ENCODE measurements at regions not wholly inside any gene's neighbourhood (a gene's known extent, or its start where the extent isn't known, plus 50 kb on each side); places are given as distances from the start of the nearest gene placed in this dataset.
A peak's percentile ranks its signal among the peaks of the same experiment; 100 is the strongest.

GRCh38 chr7:101746314-101746713 is 71.1 kb upstream of the CUX1 start:
- peaks cover 10 to 15% (median 12%) of the 10 kb centered on the region in 4 donors for H3K4me1 ChIP-seq
- H3K4me3 ChIP-seq, result no peak overlapping the region
- H3K27me3 ChIP-seq, result no peaks in the 10 kb centered on the region
- no peak for ATAC-seq (ENCODE audit: low FRiP score in 2 of 2)
- no peak overlapping the region for H3K27ac ChIP-seq
- 80 to 89% methylated on average over 5 of the region's 5 CpGs for WGBS, 2 donors
- H3K9me3 ChIP-seq, result no peaks in the 10 kb centered on the region
- TF ChIP-seq POLR2AphosphoS5 (IDR thresholded peaks at IDR 0.05), result no peak
- TF ChIP-seq POLR2A (IDR thresholded peaks at IDR 0.05), result no peak
- TF ChIP-seq EP300 (IDR thresholded peaks at IDR 0.05), result no peak
- no peak for TF ChIP-seq CTCF (IDR thresholded peaks at IDR 0.05)
- no peak for DNase-seq
- H3K36me3 ChIP-seq, result no peaks in the 10 kb centered on the region

- H3K27ac ChIP-seq, result no peak overlapping the region
- no peak for TF ChIP-seq EP300 (IDR thresholded peaks at IDR 0.05)
- TF ChIP-seq CTCF (IDR thresholded peaks at IDR 0.05), result no peak
- H3K4me3 ChIP-seq, result no peak overlapping the region
- peaks cover 10 to 13% (median 12%) of the 10 kb centered on the region in 4 donors for H3K4me1 ChIP-seq
- no peak for ATAC-seq (ENCODE audit: low FRiP score in 2 of 2)
- 78 to 85% methylated on average over 11 to 13 of the region's 13 CpGs for WGBS, 2 donors
- no peaks in the 10 kb centered on the region for H3K9me3 ChIP-seq
- no peak for DNase-seq
- no peaks in the 10 kb centered on the region for H3K36me3 ChIP-seq
- no peaks in the 10 kb centered on the region for H3K27me3 ChIP-seq
These were observed 70.2 kb upstream of the CUX1 start for GRCh38 chr7:101747053-101747878.

- H3K4me3 ChIP-seq, result no peak overlapping the region
- DNase-seq (peak in 1 of 2 donors; percentile 63), ATAC-seq (ENCODE audit: low FRiP score in 2 of 2) (no peak)
- 28 to 57% methylated on average over 15 of the region's 15 CpGs for WGBS, 2 donors
- no peaks in the 10 kb centered on the region for H3K27me3 ChIP-seq
- H3K4me1 ChIP-seq, result peaks cover 8 to 12% (median 11%) of the 10 kb centered on the region in 4 donors
- no peak for TF ChIP-seq CTCF (IDR thresholded peaks at IDR 0.05)
- TF ChIP-seq POLR2AphosphoS5 (IDR thresholded peaks at IDR 0.05), result no peak
- TF ChIP-seq EP300 (IDR thresholded peaks at IDR 0.05), result no peak
- no peak for TF ChIP-seq POLR2A (IDR thresholded peaks at IDR 0.05)
- no peaks in the 10 kb centered on the region for H3K36me3 ChIP-seq
- H3K9me3 ChIP-seq, result no peaks in the 10 kb centered on the region
- H3K27ac ChIP-seq, result no peak overlapping the region
These were observed 69.5 kb upstream of the CUX1 start for GRCh38 chr7:101747879-101748345.

GRCh38 chr7:101749891-101750290 is 67.5 kb upstream of the CUX1 start:
- no peak for TF ChIP-seq CTCF (IDR thresholded peaks at IDR 0.05)
- TF ChIP-seq POLR2AphosphoS5 (IDR thresholded peaks at IDR 0.05), result no peak
- no peak for TF ChIP-seq EP300 (IDR thresholded peaks at IDR 0.05)
- no peak for TF ChIP-seq POLR2A (IDR thresholded peaks at IDR 0.05)
- 87 to 100% methylated on average over 3 of the region's 3 CpGs for WGBS, 2 donors
- no peaks in the 10 kb centered on the region for H3K36me3 ChIP-seq

GRCh38 chr7:101753316-101753715 is 64.1 kb upstream of the CUX1 start:
- no peaks in the 10 kb centered on the region for H3K27me3 ChIP-seq
- peaks cover 0 to 8% (median 4%) of the 10 kb centered on the region in 4 donors for H3K4me1 ChIP-seq
- no peak for ATAC-seq (ENCODE audit: low FRiP score in 2 of 2)
- no peak for DNase-seq
- WGBS, 2 donors, result 84 to 90% methylated on average over 10 of the region's 10 CpGs
- H3K4me3 ChIP-seq, result no peak overlapping the region
- TF ChIP-seq POLR2A (IDR thresholded peaks at IDR 0.05) (no peak), EP300 (IDR thresholded peaks at IDR 0.05) (no peak), POLR2AphosphoS5 (IDR thresholded peaks at IDR 0.05) (no peak), CTCF (IDR thresholded peaks at IDR 0.05) (no peak)
- no peak overlapping the region for H3K27ac ChIP-seq
- no peaks in the 10 kb centered on the region for H3K9me3 ChIP-seq
- H3K36me3 ChIP-seq, result no peaks in the 10 kb centered on the region

More at GRCh38 chr7:101749891-101750290, 67.5 kb upstream of the CUX1 start:
- no peak for DNase-seq
- no peaks in the 10 kb centered on the region for H3K27me3 ChIP-seq
- no peak for ATAC-seq (ENCODE audit: low FRiP score in 2 of 2)
- peaks cover 0 to 6% (median 4%) of the 10 kb centered on the region in 4 donors for H3K4me1 ChIP-seq
- no peak overlapping the region for H3K4me3 ChIP-seq
- H3K9me3 ChIP-seq, result no peaks in the 10 kb centered on the region
- H3K27ac ChIP-seq, result no peak overlapping the region
